GM23248 (cell line): ENCODE measurements at regions not wholly inside any gene's neighbourhood (a gene's known extent, or its start where the extent isn't known, plus 50 kb on each side); places are given as distances from the start of the nearest gene placed in this dataset.

Experiments used
- EZH2 ChIP-seq: fragments of 200-600 bp; sonication (generic); IDR thresholded peaks from 2 replicates; pipeline ENCODE4 v1.6.1; 2018; ENCODE audit warnings: antibody characterized with exemption, mild to moderate bottlenecking; ENCODE audit not compliant: insufficient read depth, poor library complexity, severe bottlenecking
- EZH2phosphoT487 ChIP-seq: fragments of 200-600 bp; sonication (generic); IDR thresholded peaks from 2 replicates; pipeline ENCODE4 v1.6.1; 2018; ENCODE audit warnings: antibody characterized with exemption, moderate library complexity, mild to moderate bottlenecking, low read depth; ENCODE audit not compliant: insufficient read depth

- TF ChIP-seq EZH2 (no peak), EZH2phosphoT487 (no peak)
These were observed 211.4 kb upstream of the LRIG1 start for GRCh38 chr3:66712210-66712609.
